ENCODE measurements at regions not wholly inside any gene's neighbourhood (a gene's known extent, or its start where the extent isn't known, plus 50 kb on each side); places are given as distances from the start of the nearest gene placed in this dataset.

DNA sequence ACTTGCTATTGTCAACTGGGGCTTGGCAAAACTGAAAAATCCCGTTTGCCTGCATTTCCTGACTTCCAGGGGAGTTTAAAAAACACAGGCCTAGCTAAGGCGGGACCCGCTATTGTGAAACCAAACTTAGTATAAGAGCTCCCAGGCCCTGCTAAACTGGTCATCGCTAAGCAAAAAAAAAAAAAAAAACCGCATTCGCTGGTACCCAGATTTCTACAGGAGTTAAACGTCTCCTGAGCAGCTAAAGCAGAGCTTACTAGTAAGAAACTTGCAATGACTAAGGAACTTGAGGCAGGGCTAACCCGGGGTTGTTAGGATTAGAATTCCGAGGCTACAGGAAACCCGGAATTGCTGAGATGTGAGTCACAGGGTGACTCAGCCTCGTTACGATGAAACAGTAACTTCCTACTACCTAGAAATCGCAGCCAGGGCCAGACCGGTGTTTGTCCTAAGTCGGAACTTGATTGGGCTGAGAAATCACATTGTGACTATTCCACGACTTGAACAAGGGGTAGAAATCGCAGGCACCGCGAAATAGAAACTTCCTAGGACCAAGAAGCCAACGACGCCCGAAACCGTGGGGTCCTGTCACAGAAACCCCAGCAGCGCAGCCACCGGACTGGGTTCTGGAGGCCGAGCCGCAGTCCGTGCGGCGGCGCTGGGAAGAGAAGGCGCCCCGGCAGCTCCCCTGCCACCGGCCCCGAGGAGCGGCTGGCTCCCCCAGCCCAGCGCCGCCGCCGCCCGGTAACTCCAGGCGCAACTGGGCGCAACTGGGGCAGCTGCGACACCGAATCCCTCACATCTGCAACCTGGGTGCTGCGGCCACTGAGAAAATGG is 89.4 kb downstream of the ANXA2R start (continued):
- TF ChIP-seq, protein P1, sequence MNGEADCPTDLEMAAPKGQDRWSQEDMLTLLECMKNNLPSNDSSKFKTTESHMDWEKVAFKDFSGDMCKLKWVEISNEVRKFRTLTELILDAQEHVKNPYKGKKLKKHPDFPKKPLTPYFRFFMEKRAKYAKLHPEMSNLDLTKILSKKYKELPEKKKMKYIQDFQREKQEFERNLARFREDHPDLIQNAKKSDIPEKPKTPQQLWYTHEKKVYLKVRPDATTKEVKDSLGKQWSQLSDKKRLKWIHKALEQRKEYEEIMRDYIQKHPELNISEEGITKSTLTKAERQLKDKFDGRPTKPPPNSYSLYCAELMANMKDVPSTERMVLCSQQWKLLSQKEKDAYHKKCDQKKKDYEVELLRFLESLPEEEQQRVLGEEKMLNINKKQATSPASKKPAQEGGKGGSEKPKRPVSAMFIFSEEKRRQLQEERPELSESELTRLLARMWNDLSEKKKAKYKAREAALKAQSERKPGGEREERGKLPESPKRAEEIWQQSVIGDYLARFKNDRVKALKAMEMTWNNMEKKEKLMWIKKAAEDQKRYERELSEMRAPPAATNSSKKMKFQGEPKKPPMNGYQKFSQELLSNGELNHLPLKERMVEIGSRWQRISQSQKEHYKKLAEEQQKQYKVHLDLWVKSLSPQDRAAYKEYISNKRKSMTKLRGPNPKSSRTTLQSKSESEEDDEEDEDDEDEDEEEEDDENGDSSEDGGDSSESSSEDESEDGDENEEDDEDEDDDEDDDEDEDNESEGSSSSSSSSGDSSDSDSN (IDR thresholded peaks at IDR 0.05; ENCODE audit: borderline replicate concordance in 1 of 2, low read depth in 2 of 2, low read length in 2 of 2), result no peak
- TF ChIP-seq ZNF316 (IDR thresholded peaks at IDR 0.05) (peak; percentile 45; the same call in 1 of the 2 replicates), ZNF384 (IDR thresholded peaks at IDR 0.05; ENCODE audit: low read depth, low read length) (peak; percentile 60), NFIC (IDR thresholded peaks at IDR 0.05) (no peak), ZNF444 (CRISPR knock-in tag; IDR thresholded peaks at IDR 0.05) (no peak), SMARCE1 (IDR thresholded peaks at IDR 0.05) (peak; percentile 81), ZNF282 (CRISPR knock-in tag; IDR thresholded peaks at IDR 0.05) (no peak), SOX6 (IDR thresholded peaks at IDR 0.05) (peak; percentile 31; the same call in 1 of the 2 replicates), NFRKB (IDR thresholded peaks at IDR 0.05; ENCODE audit: low read depth) (no peak), C11orf30 (IDR thresholded peaks at IDR 0.05; ENCODE audit: low read depth) (peak; percentile 59), DPF2 (IDR thresholded peaks at IDR 0.05) (peak; percentile 72), TRIM24 (IDR thresholded peaks at IDR 0.05) (peak; percentile 90 to 92), NCOA2 (IDR thresholded peaks at IDR 0.05; ENCODE audit: partially characterized antibody in 2 of 2) (no peak), EZH2 (IDR thresholded peaks at IDR 0.05; ENCODE audit: borderline replicate concordance, low read depth, low read length) (no peak)
- TF ChIP-seq, protein P2, sequence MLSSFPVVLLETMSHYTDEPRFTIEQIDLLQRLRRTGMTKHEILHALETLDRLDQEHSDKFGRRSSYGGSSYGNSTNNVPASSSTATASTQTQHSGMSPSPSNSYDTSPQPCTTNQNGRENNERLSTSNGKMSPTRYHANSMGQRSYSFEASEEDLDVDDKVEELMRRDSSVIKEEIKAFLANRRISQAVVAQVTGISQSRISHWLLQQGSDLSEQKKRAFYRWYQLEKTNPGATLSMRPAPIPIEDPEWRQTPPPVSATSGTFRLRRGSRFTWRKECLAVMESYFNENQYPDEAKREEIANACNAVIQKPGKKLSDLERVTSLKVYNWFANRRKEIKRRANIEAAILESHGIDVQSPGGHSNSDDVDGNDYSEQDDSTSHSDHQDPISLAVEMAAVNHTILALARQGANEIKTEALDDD (IDR thresholded peaks at IDR 0.05), result peak; percentile 96
- TF ChIP-seq, protein P3, sequence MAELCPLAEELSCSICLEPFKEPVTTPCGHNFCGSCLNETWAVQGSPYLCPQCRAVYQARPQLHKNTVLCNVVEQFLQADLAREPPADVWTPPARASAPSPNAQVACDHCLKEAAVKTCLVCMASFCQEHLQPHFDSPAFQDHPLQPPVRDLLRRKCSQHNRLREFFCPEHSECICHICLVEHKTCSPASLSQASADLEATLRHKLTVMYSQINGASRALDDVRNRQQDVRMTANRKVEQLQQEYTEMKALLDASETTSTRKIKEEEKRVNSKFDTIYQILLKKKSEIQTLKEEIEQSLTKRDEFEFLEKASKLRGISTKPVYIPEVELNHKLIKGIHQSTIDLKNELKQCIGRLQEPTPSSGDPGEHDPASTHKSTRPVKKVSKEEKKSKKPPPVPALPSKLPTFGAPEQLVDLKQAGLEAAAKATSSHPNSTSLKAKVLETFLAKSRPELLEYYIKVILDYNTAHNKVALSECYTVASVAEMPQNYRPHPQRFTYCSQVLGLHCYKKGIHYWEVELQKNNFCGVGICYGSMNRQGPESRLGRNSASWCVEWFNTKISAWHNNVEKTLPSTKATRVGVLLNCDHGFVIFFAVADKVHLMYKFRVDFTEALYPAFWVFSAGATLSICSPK (IDR thresholded peaks at IDR 0.05; ENCODE audit: borderline replicate concordance), result no peak

Measured in K562 (cell line).